ENCODE measurements at regions not wholly inside any gene's neighbourhood (a gene's known extent, or its start where the extent isn't known, plus 50 kb on each side); places are given as distances from the start of the nearest gene placed in this dataset.

- intact Hi-C loops (cut with micrococcal nuclease) = no loop called here
- Mint-ChIP-seq H3K4me3 (no peak overlapping the region), H3K27me3 (ENCODE audit: low read depth) (peaks cover 14% of the 10 kb centered on the region), H3K36me3 (ENCODE audit: low read depth) (no peaks in the 10 kb centered on the region), H3K27ac (no peak overlapping the region), H3K4me1 (ENCODE audit: low read depth) (no peaks in the 10 kb centered on the region), H3K9me3 (no peaks in the 10 kb centered on the region)
- CTCF ChIA-PET = interaction anchor here (1.0 kb wide), 1 partner anchor 10 kb away, joined by 3 read pairs; no protein-coding TSS in a partner anchor
- no peak for DNase-seq
Observed at GRCh38 chr10:2962194-2962593, 105.2 kb upstream of the PFKP start.

GRCh38 chr10:2958659-2959058 is 108.7 kb upstream of the PFKP start:
- DNase-seq = no peak
- peaks cover 10% of the 10 kb centered on the region for H3K9me3 Mint-ChIP-seq
- H3K27me3 Mint-ChIP-seq (ENCODE audit: low read depth) = peaks cover 14% of the 10 kb centered on the region
- H3K4me3 Mint-ChIP-seq = no peak overlapping the region
- no peaks in the 10 kb centered on the region for H3K36me3 Mint-ChIP-seq (ENCODE audit: low read depth)
- H3K27ac Mint-ChIP-seq = no peak overlapping the region
- CTCF ChIA-PET = interaction anchor here (0.6 kb wide), 1 partner anchor 172 kb away, joined by 5 read pairs; no protein-coding TSS in a partner anchor
- H3K4me1 Mint-ChIP-seq (ENCODE audit: low read depth) = no peaks in the 10 kb centered on the region
- intact Hi-C loops (cut with micrococcal nuclease) = no loop called here

- intact Hi-C loops (cut with micrococcal nuclease) = no loop called here
- H3K4me3 Mint-ChIP-seq = no peak overlapping the region
- CTCF ChIA-PET = interaction anchor here (0.6 kb wide), 1 partner anchor 171 kb away, joined by 5 read pairs; no protein-coding TSS in a partner anchor
Observed at GRCh38 chr10:2957785-2958184, 109.6 kb upstream of the PFKP start.

GRCh38 chr10:2955064-2955463 is 112.3 kb upstream of the PFKP start:
- Mint-ChIP-seq H3K4me1 (ENCODE audit: low read depth) (peaks cover 7% of the 10 kb centered on the region), H3K27me3 (ENCODE audit: low read depth) (peaks cover 35% of the 10 kb centered on the region), H3K27ac (no peak overlapping the region), H3K9me3 (peaks cover 10% of the 10 kb centered on the region), H3K36me3 (ENCODE audit: low read depth) (no peaks in the 10 kb centered on the region), H3K4me3 (no peak overlapping the region)
- DNase-seq = no peak
- CTCF ChIA-PET = no interaction called here
- intact Hi-C loops (cut with micrococcal nuclease) = no loop called here

More at GRCh38 chr10:2957785-2958184, 109.6 kb upstream of the PFKP start:
- Mint-ChIP-seq H3K4me1 (ENCODE audit: low read depth) (no peaks in the 10 kb centered on the region), H3K36me3 (ENCODE audit: low read depth) (no peaks in the 10 kb centered on the region), H3K27me3 (ENCODE audit: low read depth) (peaks cover 20% of the 10 kb centered on the region), H3K9me3 (peaks cover 10% of the 10 kb centered on the region), H3K27ac (no peak overlapping the region)
- no peak for DNase-seq

GRCh38 chr10:2953495-2953894 is 113.9 kb upstream of the PFKP start:
- H3K9me3 Mint-ChIP-seq = peaks cover 10% of the 10 kb centered on the region
- DNase-seq = no peak
- no peaks in the 10 kb centered on the region for H3K36me3 Mint-ChIP-seq (ENCODE audit: low read depth)
- H3K4me3 Mint-ChIP-seq = no peak overlapping the region
- intact Hi-C loops (cut with micrococcal nuclease) = loop anchor here (5.0 kb wide), 2 partner anchors 56 to 234 kb away; no protein-coding TSS in a partner anchor
- H3K4me1 Mint-ChIP-seq (ENCODE audit: low read depth) = peaks cover 19% of the 10 kb centered on the region
- peaks cover 38% of the 10 kb centered on the region for H3K27me3 Mint-ChIP-seq (ENCODE audit: low read depth)
- CTCF ChIA-PET = interaction anchor here (0.9 to 1.6 kb wide), 2 partner anchors 25 kb away, joined by 3 to 4 read pairs; no protein-coding TSS in a partner anchor
- H3K27ac Mint-ChIP-seq = no peak overlapping the region

- CTCF ChIA-PET = no interaction called here
- H3K27me3 Mint-ChIP-seq (ENCODE audit: low read depth) = peaks cover 38% of the 10 kb centered on the region
- DNase-seq = no peak
- peaks cover 31% of the 10 kb centered on the region for H3K4me1 Mint-ChIP-seq (ENCODE audit: low read depth)
- no peaks in the 10 kb centered on the region for H3K36me3 Mint-ChIP-seq (ENCODE audit: low read depth)
- H3K9me3 Mint-ChIP-seq = peaks cover 6% of the 10 kb centered on the region
- H3K4me3 Mint-ChIP-seq = no peak overlapping the region
- H3K27ac Mint-ChIP-seq = no peak overlapping the region
- intact Hi-C loops (cut with micrococcal nuclease) = loop anchor here (5.0 kb wide), 2 partner anchors 54 to 236 kb away; no protein-coding TSS in a partner anchor
Observed at GRCh38 chr10:2951235-2951835, 116.0 kb upstream of the PFKP start.

GRCh38 chr10:2950546-2950945 is 116.8 kb upstream of the PFKP start:
- DNase-seq = no peak
- no peaks in the 10 kb centered on the region for H3K36me3 Mint-ChIP-seq (ENCODE audit: low read depth)
- peak overlapping the region; percentile 50 for H3K27ac Mint-ChIP-seq
- CTCF ChIA-PET = interaction anchor here (0.6 kb wide), 1 partner anchor 831 kb away, joined by 3 read pairs; no protein-coding TSS in a partner anchor
- H3K4me3 Mint-ChIP-seq = no peak overlapping the region
- peaks cover 38% of the 10 kb centered on the region for H3K27me3 Mint-ChIP-seq (ENCODE audit: low read depth)
- H3K9me3 Mint-ChIP-seq = peaks cover 5% of the 10 kb centered on the region
- intact Hi-C loops (cut with micrococcal nuclease) = loop anchor here (5.0 kb wide), 2 partner anchors 53 to 237 kb away; no protein-coding TSS in a partner anchor
- H3K4me1 Mint-ChIP-seq (ENCODE audit: low read depth) = peaks cover 31% of the 10 kb centered on the region

- Mint-ChIP-seq H3K27me3 (ENCODE audit: low read depth) (peaks cover 35% of the 10 kb centered on the region), H3K27ac (peak overlapping the region; percentile 50), H3K4me3 (no peak overlapping the region), H3K36me3 (ENCODE audit: low read depth) (no peaks in the 10 kb centered on the region), H3K4me1 (ENCODE audit: low read depth) (peaks cover 31% of the 10 kb centered on the region), H3K9me3 (peaks cover 2% of the 10 kb centered on the region)
- DNase-seq = peak; percentile 69
- CTCF ChIA-PET = interaction anchor here (1.2 kb wide), 1 partner anchor 25 kb away, joined by 3 read pairs; no protein-coding TSS in a partner anchor
- intact Hi-C loops (cut with micrococcal nuclease) = loop anchor here (5.0 kb wide), 3 partner anchors 53 to 1182 kb away; no protein-coding TSS in a partner anchor
Observed at GRCh38 chr10:2949948-2950354, 117.4 kb upstream of the PFKP start.

GRCh38 chr10:2949221-2949947 is 118.0 kb upstream of the PFKP start:
- Mint-ChIP-seq H3K4me3 (no peak overlapping the region), H3K4me1 (ENCODE audit: low read depth) (peaks cover 31% of the 10 kb centered on the region), H3K27ac (no peak overlapping the region), H3K36me3 (ENCODE audit: low read depth) (no peaks in the 10 kb centered on the region), H3K27me3 (ENCODE audit: low read depth) (peaks cover 37% of the 10 kb centered on the region), H3K9me3 (peaks cover 2% of the 10 kb centered on the region)
- CTCF ChIA-PET = interaction anchor here (1.2 kb wide), 1 partner anchor 25 kb away, joined by 3 read pairs; no protein-coding TSS in a partner anchor
- intact Hi-C loops (cut with micrococcal nuclease) = loop anchor here (5.0 kb wide), 1 partner anchor 1183 kb away; no protein-coding TSS in a partner anchor
- no peak for DNase-seq

GRCh38 chr10:2948127-2948854 is 119.1 kb upstream of the PFKP start:
- Mint-ChIP-seq H3K4me1 (ENCODE audit: low read depth) (peaks cover 31% of the 10 kb centered on the region), H3K9me3 (no peaks in the 10 kb centered on the region), H3K27me3 (ENCODE audit: low read depth) (peaks cover 37% of the 10 kb centered on the region), H3K27ac (peak overlapping the region; percentile 30), H3K4me3 (no peak overlapping the region), H3K36me3 (ENCODE audit: low read depth) (no peaks in the 10 kb centered on the region)
- intact Hi-C loops (cut with micrococcal nuclease) = loop anchor here (1.0 to 5.0 kb wide), 2 partner anchors 147 to 1184 kb away; no protein-coding TSS in a partner anchor
- peak; percentile 40 for DNase-seq
- CTCF ChIA-PET = no interaction called here

GRCh38 chr10:2944788-2945187 is 122.6 kb upstream of the PFKP start:
- CTCF ChIA-PET = no interaction called here
- H3K27me3 Mint-ChIP-seq (ENCODE audit: low read depth) = peaks cover 28% of the 10 kb centered on the region
- H3K4me3 Mint-ChIP-seq = no peak overlapping the region
- no peak for DNase-seq
- intact Hi-C loops (cut with micrococcal nuclease) = loop anchor here (5.0 kb wide), 1 partner anchor 1188 kb away; no protein-coding TSS in a partner anchor
- H3K4me1 Mint-ChIP-seq (ENCODE audit: low read depth) = peaks cover 21% of the 10 kb centered on the region
- H3K9me3 Mint-ChIP-seq = no peaks in the 10 kb centered on the region
- H3K36me3 Mint-ChIP-seq (ENCODE audit: low read depth) = no peaks in the 10 kb centered on the region
- no peak overlapping the region for H3K27ac Mint-ChIP-seq

Data from activated naive CD4-positive, alpha-beta T cell treated with anti-CD3 and anti-CD28 coated beads for 36 hours (primary cell).